Tibial nerve (tissue), 4 donors: ENCODE measurements at regions not wholly inside any gene's neighbourhood (a gene's known extent, or its start where the extent isn't known, plus 50 kb on each side); places are given as distances from the start of the nearest gene placed in this dataset.

ENCODE experiments used
- DNase-seq, 2 donors: peaks; one replicate each; pipeline ENCODE4 v3.0.0-alpha.2; 2019; ENCODE audit warnings: low spot score in 2 of 2
- H3K27ac ChIP-seq, 4 donors: fragments of 200-600 bp; sonication (generic) in 3 of 4; one replicate each; pipeline ENCODE4 v1.5.1; 2017 to 2019; ENCODE audit warnings: mild to moderate bottlenecking in 1 of 4
- H3K27me3 ChIP-seq, 2 donors: fragments of 200-600 bp; sonication (generic) in 1 of 2; one replicate each; pipeline versions ENCODE4 v1.5.1 to v1.6.0; 2017 to 2019
- H3K36me3 ChIP-seq, 3 donors: fragments of 200-600 bp; sonication (generic); one replicate each; pipeline ENCODE4 v1.5.1; 2018 to 2019
- H3K4me1 ChIP-seq, 4 donors: fragments of 200-600 bp; sonication (generic) in 3 of 4; one replicate each; pipeline ENCODE4 v1.5.1; 2017 to 2019
- H3K4me3 ChIP-seq, 4 donors: fragments of 200-600 bp; sonication (generic) in 3 of 4; one replicate each; pipeline ENCODE4 v1.5.1; 2017 to 2019; ENCODE audit warnings: mild to moderate bottlenecking in 1 of 4, moderate library complexity in 1 of 4
- H3K9me3 ChIP-seq, 4 donors: fragments of 200-600 bp; sonication (generic) in 3 of 4; one replicate each; pipeline ENCODE4 v1.5.1; 2017 to 2019
- EP300 ChIP-seq, 2 donors: sonication (generic); formaldehyde crosslinking; IDR thresholded peaks; one replicate each; pipeline ENCODE4 v1.6.1; 2017; ENCODE audit warnings: antibody characterized with exemption in 2 of 2, mild to moderate bottlenecking in 1 of 2
- POLR2A ChIP-seq, 2 donors: fragments of 450-650 bp; IDR thresholded peaks; one replicate each; pipeline ENCODE4 v1.6.1; 2017; ENCODE audit warnings: antibody characterized with exemption in 2 of 2, mild to moderate bottlenecking in 2 of 2, moderate library complexity in 2 of 2
- WGBS, 2 donors: methylation state at CpG; one replicate each; pipeline ENCODE4 v1.1.5; 2018; 5-methylcytosine and 5-hydroxymethylcytosine counted together
- TF ChIP-seq, protein P1 (sequence below), 5 experiments: fragments of 200-600 bp in 3 of 5; fragments of 450-650 bp in 2 of 5; sonication (generic) in 3 of 5; IDR thresholded peaks; one replicate each; pipeline ENCODE4 v1.5.1; 2016 to 2019; ENCODE audit warnings: antibody characterized with exemption in 5 of 5, mild to moderate bottlenecking in 3 of 5, moderate library complexity in 2 of 5

- DNase-seq = no peak
- TF ChIP-seq, protein P1, sequence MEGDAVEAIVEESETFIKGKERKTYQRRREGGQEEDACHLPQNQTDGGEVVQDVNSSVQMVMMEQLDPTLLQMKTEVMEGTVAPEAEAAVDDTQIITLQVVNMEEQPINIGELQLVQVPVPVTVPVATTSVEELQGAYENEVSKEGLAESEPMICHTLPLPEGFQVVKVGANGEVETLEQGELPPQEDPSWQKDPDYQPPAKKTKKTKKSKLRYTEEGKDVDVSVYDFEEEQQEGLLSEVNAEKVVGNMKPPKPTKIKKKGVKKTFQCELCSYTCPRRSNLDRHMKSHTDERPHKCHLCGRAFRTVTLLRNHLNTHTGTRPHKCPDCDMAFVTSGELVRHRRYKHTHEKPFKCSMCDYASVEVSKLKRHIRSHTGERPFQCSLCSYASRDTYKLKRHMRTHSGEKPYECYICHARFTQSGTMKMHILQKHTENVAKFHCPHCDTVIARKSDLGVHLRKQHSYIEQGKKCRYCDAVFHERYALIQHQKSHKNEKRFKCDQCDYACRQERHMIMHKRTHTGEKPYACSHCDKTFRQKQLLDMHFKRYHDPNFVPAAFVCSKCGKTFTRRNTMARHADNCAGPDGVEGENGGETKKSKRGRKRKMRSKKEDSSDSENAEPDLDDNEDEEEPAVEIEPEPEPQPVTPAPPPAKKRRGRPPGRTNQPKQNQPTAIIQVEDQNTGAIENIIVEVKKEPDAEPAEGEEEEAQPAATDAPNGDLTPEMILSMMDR (IDR thresholded peaks at IDR 0.05) = no peak
- TF ChIP-seq POLR2A (IDR thresholded peaks at IDR 0.05) = no peak
- TF ChIP-seq EP300 (IDR thresholded peaks at IDR 0.05) = no peak
- H3K9me3 ChIP-seq = peaks cover 0 to 5% (median 0%) of the 10 kb centered on the region in 4 donors
- no peak overlapping the region for H3K27ac ChIP-seq
- H3K4me3 ChIP-seq = no peak overlapping the region
- H3K36me3 ChIP-seq = no peaks in the 10 kb centered on the region
- no peaks in the 10 kb centered on the region for H3K4me1 ChIP-seq
- WGBS, 2 donors = 48 to 55% methylated on average over 1 of the region's 1 CpG
- no peaks in the 10 kb centered on the region for H3K27me3 ChIP-seq
Measured at GRCh38 chr20:17128206-17128605, 98.6 kb upstream of the PCSK2 start.

- Histone ChIP-seq H3K27ac (no peak overlapping the region), H3K27me3 (no peaks in the 10 kb centered on the region), H3K9me3 (peaks cover 0 to 5% (median 0%) of the 10 kb centered on the region in 4 donors), H3K4me3 (peak overlapping the region in 1 of 4 donors; percentile 3), H3K36me3 (no peaks in the 10 kb centered on the region), H3K4me1 (no peaks in the 10 kb centered on the region)
- TF ChIP-seq, protein P1 (IDR thresholded peaks at IDR 0.05) = no peak
- no peak for TF ChIP-seq POLR2A (IDR thresholded peaks at IDR 0.05)
- DNase-seq = no peak
- 73 to 80% methylated on average over 5 of the region's 5 CpGs for WGBS, 2 donors
Measured at GRCh38 chr20:17129089-17129488, 97.8 kb upstream of the PCSK2 start.

- 87 to 93% methylated on average over 3 of the region's 3 CpGs for WGBS, 2 donors
- no peak for DNase-seq
- no peaks in the 10 kb centered on the region for H3K36me3 ChIP-seq
- H3K4me1 ChIP-seq = no peaks in the 10 kb centered on the region
- H3K27ac ChIP-seq = no peak overlapping the region
- H3K4me3 ChIP-seq = no peak overlapping the region
- TF ChIP-seq, protein P1 (IDR thresholded peaks at IDR 0.05) = no peak
- no peak for TF ChIP-seq POLR2A (IDR thresholded peaks at IDR 0.05)
- TF ChIP-seq EP300 (IDR thresholded peaks at IDR 0.05) = no peak
- no peaks in the 10 kb centered on the region for H3K9me3 ChIP-seq
- no peaks in the 10 kb centered on the region for H3K27me3 ChIP-seq
Measured at GRCh38 chr20:17137692-17138091, 89.1 kb upstream of the PCSK2 start.

DNA sequence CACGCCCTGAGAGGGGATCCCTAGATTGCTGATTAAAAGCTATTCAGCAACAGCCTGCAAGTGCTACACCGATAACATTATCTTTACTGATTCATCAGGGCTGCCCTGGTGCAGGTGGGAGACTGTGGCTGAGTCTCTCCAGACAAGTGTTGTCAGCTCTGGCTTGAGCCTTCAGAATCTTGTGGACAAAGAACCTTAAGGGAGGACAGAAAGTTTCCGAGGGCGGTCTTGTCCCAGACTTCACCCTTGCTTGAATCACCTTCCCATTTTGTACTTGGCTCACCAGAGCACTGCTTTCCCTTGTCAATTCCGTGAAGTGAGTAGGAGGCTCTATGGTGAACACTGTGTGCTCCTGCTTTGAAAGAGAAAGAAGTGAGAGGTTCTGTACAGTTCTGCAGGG is 88.6 kb upstream of the PCSK2 start:
- TF ChIP-seq POLR2A (IDR thresholded peaks at IDR 0.05) (no peak), EP300 (IDR thresholded peaks at IDR 0.05) (no peak)
- TF ChIP-seq, protein P1 (IDR thresholded peaks at IDR 0.05) = no peak
- Histone ChIP-seq H3K27ac (no peak overlapping the region), H3K4me1 (no peaks in the 10 kb centered on the region), H3K9me3 (no peaks in the 10 kb centered on the region), H3K4me3 (no peak overlapping the region), H3K27me3 (no peaks in the 10 kb centered on the region), H3K36me3 (no peaks in the 10 kb centered on the region)
- WGBS, 2 donors = 79 to 85% methylated on average over 5 of the region's 5 CpGs
- DNase-seq = no peak

GRCh38 chr20:17140894-17141293 is 85.9 kb upstream of the PCSK2 start:
- H3K9me3 ChIP-seq = no peaks in the 10 kb centered on the region
- H3K4me1 ChIP-seq = no peaks in the 10 kb centered on the region
- DNase-seq = no peak
- no peak for TF ChIP-seq EP300 (IDR thresholded peaks at IDR 0.05)
- no peaks in the 10 kb centered on the region for H3K36me3 ChIP-seq
- no peak overlapping the region for H3K27ac ChIP-seq
- no peak overlapping the region for H3K4me3 ChIP-seq
- WGBS, 2 donors = 93 to 96% methylated on average over 3 of the region's 3 CpGs
- H3K27me3 ChIP-seq = no peaks in the 10 kb centered on the region

DNA sequence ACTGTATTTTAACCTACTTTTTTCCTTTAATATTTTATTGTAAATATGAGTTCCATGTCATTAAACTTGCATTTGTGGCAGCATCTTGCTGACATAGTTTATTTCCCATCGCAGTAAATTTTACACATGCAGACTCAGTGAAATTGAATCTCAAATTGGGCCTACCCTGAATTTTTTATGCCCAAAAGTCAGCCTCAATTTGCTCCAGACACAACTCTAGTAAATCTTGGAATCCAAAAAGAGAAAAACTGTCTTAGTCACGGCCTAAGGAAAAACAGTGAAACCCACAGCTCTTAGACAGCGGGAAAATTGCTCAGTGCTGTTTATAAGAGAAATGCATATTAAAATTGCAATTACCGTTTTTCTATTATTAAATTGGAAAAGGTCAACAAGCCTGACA is 85.3 kb upstream of the PCSK2 start:
- Histone ChIP-seq H3K4me3 (no peak overlapping the region), H3K36me3 (no peaks in the 10 kb centered on the region), H3K27ac (no peak overlapping the region), H3K27me3 (no peaks in the 10 kb centered on the region), H3K4me1 (no peaks in the 10 kb centered on the region), H3K9me3 (no peaks in the 10 kb centered on the region)
- TF ChIP-seq POLR2A (IDR thresholded peaks at IDR 0.05) (no peak), EP300 (IDR thresholded peaks at IDR 0.05) (no peak)
- TF ChIP-seq, protein P1 (IDR thresholded peaks at IDR 0.05) = no peak
- WGBS, 2 donors = 49 to 60% methylated on average over 4 of the region's 4 CpGs
- DNase-seq = no peak
